ACHN (cell line): ENCODE measurements at regions not wholly inside any gene's neighbourhood (a gene's known extent, or its start where the extent isn't known, plus 50 kb on each side); places are given as distances from the start of the nearest gene placed in this dataset.

Source experiments
- DNase-seq: peaks from one replicate; pipeline ENCODE4 v3.0.0-alpha.2; 2015
- in situ Hi-C: cut with HindIII; loops from 2 replicates; pipeline ENCODE4 v1.10.0; 2017; ENCODE audit warnings: low sequenced_read_pairs, low pct_ligation_motif_present, low pct_unique_long_range_greater_than_20kb

DNA sequence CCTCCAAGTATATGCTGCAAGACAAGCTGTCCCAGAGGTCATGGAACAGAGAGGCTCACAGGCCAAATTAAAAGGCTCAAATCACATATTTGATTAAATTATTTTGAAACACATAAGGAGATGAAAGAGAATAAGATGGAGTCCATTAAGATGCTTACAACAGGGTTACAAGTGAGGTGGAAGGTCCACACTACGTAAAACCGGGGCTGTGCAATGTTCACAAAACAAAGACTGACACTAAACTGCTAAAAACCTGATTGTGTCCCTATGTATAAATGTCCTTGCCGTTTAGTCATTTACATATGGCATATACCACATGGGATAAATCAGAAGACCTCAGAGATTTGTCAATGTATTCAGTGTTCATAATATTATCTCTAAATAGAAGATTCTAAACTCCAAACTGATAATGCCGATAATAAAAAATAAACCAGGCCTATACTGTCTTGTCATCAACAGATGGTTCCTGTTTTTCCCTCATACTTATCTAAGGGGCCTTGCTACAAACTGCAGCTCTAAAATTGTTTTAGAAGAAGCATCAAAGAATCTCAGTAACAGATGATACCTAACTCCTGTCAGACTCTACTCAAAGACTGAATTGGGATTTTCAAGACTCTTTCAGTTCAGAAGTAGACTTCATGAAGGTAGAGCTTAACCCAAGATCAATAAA lies 51.8 kb upstream of the RIPOR2 start:
- in situ Hi-C loops = no loop called here
- no peak for DNase-seq

- in situ Hi-C loops = no loop called here
- no peak for DNase-seq
These were observed 52.8 kb upstream of the RIPOR2 start for GRCh38 chr6:24988562-24988961.

GRCh38 chr6:24990236-24990845 lies 54.6 kb upstream of the RIPOR2 start:
- in situ Hi-C loops = no loop called here

GRCh38 chr6:24990944-24991809 lies 55.4 kb upstream of the RIPOR2 start:
- in situ Hi-C loops = no loop called here
- no peak for DNase-seq

More at GRCh38 chr6:24990236-24990845, 54.6 kb upstream of the RIPOR2 start:
- no peak for DNase-seq

DNA sequence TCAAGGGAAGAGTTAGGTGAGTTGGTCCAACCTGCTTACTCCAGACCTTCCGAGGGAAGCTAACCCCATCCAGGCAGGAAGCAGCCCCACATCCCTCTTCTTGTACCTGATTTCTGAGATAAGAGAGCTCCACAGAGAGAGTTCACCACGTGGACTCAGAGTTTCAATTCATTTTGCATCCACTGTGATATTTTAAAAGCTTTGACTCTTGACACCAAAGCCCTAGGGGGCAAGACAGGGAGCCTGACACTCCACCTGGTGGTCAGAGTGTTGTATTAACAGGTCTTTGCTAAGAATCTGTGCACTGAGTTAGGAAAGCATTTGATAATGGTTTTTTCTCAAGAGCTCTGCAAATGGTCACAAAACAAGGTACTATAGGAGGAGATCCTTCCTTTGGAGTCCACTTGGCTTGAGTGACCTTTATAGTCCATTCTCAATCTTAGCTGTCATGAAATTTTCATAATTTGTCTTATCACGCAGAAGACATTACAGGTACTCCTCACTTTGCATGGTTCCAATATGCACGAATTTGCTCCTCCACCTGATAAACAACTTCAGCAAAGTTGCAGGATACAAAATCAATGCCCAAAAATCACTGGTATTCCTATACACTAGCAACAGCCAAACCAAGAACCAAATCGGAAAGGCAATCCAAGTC lies 56.2 kb upstream of the RIPOR2 start:
- peak; percentile 48 for DNase-seq
- in situ Hi-C loops = no loop called here

GRCh38 chr6:24994812-24995211 lies 59.1 kb upstream of the RIPOR2 start:
- no peak for DNase-seq
- in situ Hi-C loops = no loop called here

GRCh38 chr6:24995270-24995669 lies 59.5 kb upstream of the RIPOR2 start:
- no peak for DNase-seq
- in situ Hi-C loops = no loop called here

DNA sequence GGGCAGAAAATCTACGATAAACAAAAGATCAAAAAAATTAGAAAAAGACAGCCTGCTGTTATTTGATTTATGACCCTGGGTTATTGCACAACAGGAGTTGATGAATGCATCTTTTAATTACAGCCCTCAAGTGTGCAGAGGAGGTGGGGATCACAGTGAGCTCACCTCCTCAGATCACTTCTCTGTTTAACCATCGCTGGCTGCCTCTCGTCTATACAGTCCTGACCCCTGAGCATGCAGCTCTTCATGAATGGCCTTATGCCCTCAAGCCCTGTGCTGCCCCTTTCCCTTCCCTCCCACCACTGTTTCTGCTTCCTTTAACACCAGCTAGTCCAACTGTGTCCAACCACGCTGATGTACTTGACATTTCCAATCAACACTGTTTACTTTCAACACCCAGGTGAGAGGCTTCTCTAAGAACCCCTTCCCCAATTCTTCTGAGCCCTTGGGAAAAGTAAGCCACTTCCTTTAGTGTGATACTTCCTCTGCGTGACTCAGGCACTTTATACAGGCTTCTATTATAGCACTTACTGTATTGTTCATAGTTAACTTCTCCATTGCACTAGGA lies 60.6 kb upstream of the RIPOR2 start:
- in situ Hi-C loops = no loop called here
- DNase-seq = no peak

DNA sequence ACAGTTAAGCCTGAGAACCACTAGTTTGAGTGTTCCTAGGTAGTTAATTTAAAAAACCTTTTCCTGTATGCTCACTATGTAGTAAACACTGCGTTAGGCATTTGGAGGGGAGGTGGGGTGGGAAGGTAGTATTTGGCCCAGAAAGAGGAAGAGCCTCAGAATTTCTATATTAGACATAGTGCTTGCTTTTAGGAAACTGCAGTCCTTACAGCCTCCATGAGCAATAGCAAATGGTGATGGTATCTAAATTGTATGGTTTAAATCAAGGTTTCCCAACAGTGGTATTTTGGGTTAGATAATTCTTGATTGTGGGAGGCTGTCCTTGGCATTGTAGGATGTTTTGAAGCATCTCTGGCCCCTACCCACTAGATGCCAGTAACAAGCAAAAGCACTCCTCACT lies 61.5 kb upstream of the RIPOR2 start:
- no peak for DNase-seq
- in situ Hi-C loops = no loop called here

- DNase-seq = no peak
- in situ Hi-C loops = no loop called here
These were observed 62.1 kb upstream of the RIPOR2 start for GRCh38 chr6:24997905-24998304.

- DNase-seq = no peak
- in situ Hi-C loops = no loop called here
These were observed 66.7 kb upstream of the RIPOR2 start for GRCh38 chr6:25002326-25003091.

GRCh38 chr6:25004357-25004756 lies 68.6 kb upstream of the RIPOR2 start:
- in situ Hi-C loops = no loop called here
- no peak for DNase-seq

DNA sequence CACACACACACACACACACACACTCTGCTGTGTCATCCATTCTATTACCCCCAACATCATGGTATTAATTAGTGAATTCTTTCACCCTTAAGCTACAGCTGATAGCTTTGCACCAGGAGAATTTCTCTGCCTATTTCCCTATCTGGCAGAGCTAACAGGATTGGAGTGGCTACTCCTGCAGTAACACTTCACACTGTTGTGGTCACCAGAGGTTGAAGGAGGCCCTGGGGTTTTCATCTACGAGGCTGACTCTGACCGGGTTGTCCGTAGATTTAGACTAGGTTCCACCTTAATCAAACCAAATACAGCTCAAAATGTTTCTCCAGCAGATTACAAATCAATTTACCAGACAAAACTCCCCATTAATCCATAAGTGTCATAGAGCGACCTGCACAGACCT lies 69.2 kb upstream of the RIPOR2 start:
- no peak for DNase-seq
- in situ Hi-C loops = no loop called here

DNA sequence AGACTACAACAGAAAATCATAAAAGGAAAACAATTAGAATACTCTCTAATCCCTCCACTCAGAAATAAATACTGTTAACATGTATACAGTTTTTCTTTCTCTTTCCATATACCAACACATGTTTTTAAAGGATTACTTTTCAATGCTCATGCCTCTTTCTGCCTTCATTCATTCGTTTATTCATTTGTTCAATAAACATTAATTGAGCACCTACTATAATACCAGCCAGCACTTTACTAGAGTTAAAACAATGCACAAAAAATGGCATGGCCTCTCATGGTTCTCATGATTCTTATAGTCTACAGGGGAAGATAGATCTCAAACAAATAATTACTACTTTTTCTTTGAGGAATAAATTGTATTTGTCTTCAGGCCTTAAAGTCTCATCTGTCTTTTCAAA lies 70.3 kb upstream of the RIPOR2 start:
- in situ Hi-C loops = no loop called here

GRCh38 chr6:25006565-25007001 lies 70.8 kb upstream of the RIPOR2 start:
- DNase-seq = no peak
- in situ Hi-C loops = no loop called here

More for the DNA sequence above, 70.3 kb upstream of the RIPOR2 start:
- no peak for DNase-seq

DNA sequence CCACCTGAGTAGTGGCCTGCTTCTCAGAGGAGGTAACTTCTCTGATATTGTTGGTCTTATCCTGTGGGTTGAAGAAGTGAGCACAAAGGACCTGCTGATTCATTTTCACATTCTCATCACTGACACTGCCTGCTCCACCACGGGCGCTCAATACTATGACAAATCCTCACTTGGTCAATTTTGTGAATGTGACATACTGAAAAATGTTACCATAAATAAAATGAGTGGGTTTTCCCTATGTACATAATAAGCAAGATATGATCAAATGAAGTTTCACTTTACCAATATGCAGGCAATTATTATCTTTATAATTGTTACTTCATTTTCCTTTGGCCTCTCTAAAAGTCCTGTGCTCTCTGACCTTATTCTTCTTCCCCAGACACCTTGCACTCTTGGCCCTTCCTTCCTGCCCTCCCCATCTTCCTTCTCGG lies 71.5 kb upstream of the RIPOR2 start:
- DNase-seq = no peak
- in situ Hi-C loops = no loop called here

- in situ Hi-C loops = no loop called here
- no peak for DNase-seq
These were observed 73.1 kb upstream of the RIPOR2 start for GRCh38 chr6:25008707-25009392.

DNA sequence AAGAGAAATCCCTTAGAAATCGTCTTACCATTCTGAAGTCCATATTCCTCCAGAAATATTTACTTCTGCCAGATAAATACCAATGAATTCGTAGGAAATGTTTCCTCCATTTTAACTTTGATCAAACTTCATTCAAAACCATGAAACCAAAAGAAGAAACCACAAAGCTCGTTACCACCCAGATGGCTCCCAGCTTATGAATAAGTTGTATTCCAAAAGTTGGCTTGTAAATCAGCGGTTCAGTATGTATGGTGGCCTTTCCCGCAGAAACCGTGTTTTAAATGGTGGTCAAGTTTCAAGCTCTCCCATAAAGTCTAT lies 73.6 kb upstream of the RIPOR2 start:
- no peak for DNase-seq
- in situ Hi-C loops = no loop called here
